PFSK-1 (cell line): ENCODE measurements at regions not wholly inside any gene's neighbourhood (a gene's known extent, or its start where the extent isn't known, plus 50 kb on each side); places are given as distances from the start of the nearest gene placed in this dataset.

ENCODE experiments used
- REST ChIP-seq, 2 experiments: IDR thresholded peaks; 2 replicates each; pipeline versions ENCODE4 v1.6.1 to v1.8.0; 2011 to 2012; ENCODE audit warnings: low read depth in 2 of 2, low read length in 2 of 2, control low read depth in 1 of 2, inconsistent platforms in 1 of 2, mild to moderate bottlenecking in 1 of 2, moderate library complexity in 1 of 2; ENCODE audit not compliant: insufficient read depth in 1 of 2
- SIN3A ChIP-seq: IDR thresholded peaks from 2 replicates; pipeline ENCODE4 v1.6.1; 2012; ENCODE audit warnings: mild to moderate bottlenecking, low read length, moderate library complexity, borderline replicate concordance; ENCODE audit not compliant: insufficient read depth
- TAF1 ChIP-seq: IDR thresholded peaks from 2 replicates; pipeline ENCODE4 v1.6.1; 2012; ENCODE audit warnings: low read length, control low read depth, borderline replicate concordance; ENCODE audit not compliant: insufficient read depth

DNA sequence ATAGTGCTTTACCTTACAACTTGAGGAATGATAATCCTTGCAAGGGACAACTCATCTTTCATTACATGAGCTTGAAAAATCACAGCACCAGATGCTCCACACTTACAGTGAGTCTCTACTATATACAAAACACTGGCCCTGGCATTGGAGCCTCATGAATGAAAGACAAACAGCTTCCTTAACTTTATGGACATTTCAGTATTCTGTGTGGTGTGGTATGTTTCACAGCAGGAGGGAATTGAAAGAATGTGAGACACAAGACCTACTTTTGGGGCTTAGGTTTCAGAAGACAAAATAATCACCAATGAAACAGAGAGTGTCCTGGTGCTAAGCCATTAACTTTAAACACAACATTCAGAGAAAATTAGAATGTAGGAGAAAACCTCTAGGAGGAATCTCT is 1249.6 kb downstream of the XPNPEP1 start:
- TF ChIP-seq REST (IDR thresholded peaks at IDR 0.05; ENCODE audit: insufficient read depth in 1 of 2, low read depth in 2 of 2, low read length in 2 of 2) (no peak), TAF1 (no peak), SIN3A (no peak)
